ENCODE measurements at regions not wholly inside any gene's neighbourhood (a gene's known extent, or its start where the extent isn't known, plus 50 kb on each side); places are given as distances from the start of the nearest gene placed in this dataset.
"Not testable (repeated sequence)": the region's sequence is repeated elsewhere in the genome, so short reads cannot be mapped to it uniquely, and the experiment has no call there.

DNA sequence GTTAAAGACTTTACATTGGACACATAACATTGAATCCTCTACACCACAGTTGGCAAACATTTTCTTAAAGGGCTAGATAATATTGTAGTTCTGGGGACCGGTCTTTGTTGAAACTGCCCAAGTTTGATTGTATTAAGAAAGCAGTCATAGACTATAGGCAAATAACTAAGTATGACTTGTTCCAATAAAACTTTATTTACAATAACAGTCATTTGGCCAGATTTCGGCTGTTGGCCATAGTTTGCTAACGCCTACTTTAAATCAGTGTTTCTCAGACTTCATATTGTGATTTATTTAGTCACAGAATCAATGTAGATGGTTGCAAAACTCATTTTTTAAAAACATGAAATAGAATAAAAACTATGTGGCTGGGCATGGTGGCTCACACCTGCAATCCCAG, 531.8 kb downstream of the XYLT1 start:
- TF ChIP-seq, protein P1, sequence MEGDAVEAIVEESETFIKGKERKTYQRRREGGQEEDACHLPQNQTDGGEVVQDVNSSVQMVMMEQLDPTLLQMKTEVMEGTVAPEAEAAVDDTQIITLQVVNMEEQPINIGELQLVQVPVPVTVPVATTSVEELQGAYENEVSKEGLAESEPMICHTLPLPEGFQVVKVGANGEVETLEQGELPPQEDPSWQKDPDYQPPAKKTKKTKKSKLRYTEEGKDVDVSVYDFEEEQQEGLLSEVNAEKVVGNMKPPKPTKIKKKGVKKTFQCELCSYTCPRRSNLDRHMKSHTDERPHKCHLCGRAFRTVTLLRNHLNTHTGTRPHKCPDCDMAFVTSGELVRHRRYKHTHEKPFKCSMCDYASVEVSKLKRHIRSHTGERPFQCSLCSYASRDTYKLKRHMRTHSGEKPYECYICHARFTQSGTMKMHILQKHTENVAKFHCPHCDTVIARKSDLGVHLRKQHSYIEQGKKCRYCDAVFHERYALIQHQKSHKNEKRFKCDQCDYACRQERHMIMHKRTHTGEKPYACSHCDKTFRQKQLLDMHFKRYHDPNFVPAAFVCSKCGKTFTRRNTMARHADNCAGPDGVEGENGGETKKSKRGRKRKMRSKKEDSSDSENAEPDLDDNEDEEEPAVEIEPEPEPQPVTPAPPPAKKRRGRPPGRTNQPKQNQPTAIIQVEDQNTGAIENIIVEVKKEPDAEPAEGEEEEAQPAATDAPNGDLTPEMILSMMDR (IDR thresholded peaks at IDR 0.05; ENCODE audit: extremely low read depth, insufficient read depth, missing control alignments): no peak
- in situ Hi-C loops (cut with MboI; ENCODE audit: low pct_unique_long_range_greater_than_20kb, low sequenced_read_pairs, unreplicated experiment): no loop called here
- DNase-seq (ENCODE audit: low spot score): no peak

DNA sequence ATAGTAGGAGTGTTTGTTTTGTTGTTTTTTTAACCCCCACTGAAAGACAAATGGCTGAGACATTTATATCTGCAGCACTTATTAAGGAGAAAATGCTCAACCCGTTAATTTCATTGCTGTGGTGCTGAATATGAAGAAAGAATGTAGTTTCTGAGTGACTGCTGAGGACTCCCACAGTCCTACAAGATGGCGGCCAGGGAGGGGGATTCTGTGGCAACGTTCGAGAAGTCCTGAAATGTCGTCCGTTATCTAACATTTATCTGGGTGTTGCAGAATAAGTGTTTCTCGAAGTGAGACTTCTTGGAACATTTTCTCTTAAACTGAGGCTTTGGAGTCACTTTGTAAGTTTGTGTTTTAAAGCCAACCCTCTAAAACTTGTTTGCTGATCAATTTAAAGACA, 530.4 kb downstream of the XYLT1 start:
- in situ Hi-C loops (cut with MboI; ENCODE audit: low pct_unique_long_range_greater_than_20kb, low sequenced_read_pairs, unreplicated experiment): no loop called here
- TF ChIP-seq, protein P1 (IDR thresholded peaks at IDR 0.05; ENCODE audit: extremely low read depth, insufficient read depth, missing control alignments): no peak
- no peak for DNase-seq (ENCODE audit: low spot score)

DNA sequence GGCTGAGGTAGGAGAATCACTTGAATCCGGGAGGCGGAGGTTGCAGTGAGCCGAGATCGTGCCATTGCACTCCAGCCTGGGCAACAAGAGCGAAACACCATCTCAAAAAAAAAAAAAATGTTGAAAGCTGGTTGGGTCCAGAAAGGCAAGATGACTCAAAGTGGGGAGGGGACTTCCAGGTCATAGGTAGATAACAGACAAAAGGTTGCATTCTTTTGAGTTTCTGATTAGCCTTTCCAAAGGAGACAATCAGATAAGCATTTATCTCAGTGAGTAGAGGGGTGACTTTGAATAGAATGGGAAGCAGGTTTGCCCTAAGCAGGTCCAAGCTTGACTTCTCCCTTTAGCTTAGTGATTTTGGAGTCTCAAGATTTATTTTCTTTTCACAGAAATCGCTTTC, 527.9 kb downstream of the XYLT1 start:
- in situ Hi-C loops (cut with MboI; ENCODE audit: low pct_unique_long_range_greater_than_20kb, low sequenced_read_pairs, unreplicated experiment); DNase-seq (ENCODE audit: low spot score): not testable (repeated sequence)

DNA sequence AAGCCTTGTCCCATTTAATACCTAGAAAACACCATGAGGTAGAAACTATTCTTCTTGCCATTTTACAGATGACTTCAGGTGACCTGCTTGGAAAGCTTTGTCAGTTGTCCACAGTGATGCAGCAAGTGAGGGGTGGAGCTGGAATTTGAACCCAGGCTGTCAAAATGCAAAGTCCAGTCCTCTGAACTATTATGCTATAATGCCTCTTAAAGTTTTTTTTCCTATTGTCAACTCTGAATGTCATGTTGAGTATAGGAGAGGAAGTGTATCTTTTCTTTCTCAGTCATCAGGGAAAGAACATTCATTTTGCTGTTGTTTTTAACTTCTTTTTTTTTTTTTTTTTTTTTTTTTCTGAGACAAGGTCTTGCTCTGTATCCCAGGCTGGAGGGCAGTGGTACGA, 525.6 kb downstream of the XYLT1 start:
- TF ChIP-seq, protein P1 (IDR thresholded peaks at IDR 0.05; ENCODE audit: extremely low read depth, insufficient read depth, missing control alignments): no peak
- in situ Hi-C loops (cut with MboI; ENCODE audit: low pct_unique_long_range_greater_than_20kb, low sequenced_read_pairs, unreplicated experiment): no loop called here
- DNase-seq (ENCODE audit: low spot score): no peak

DNA sequence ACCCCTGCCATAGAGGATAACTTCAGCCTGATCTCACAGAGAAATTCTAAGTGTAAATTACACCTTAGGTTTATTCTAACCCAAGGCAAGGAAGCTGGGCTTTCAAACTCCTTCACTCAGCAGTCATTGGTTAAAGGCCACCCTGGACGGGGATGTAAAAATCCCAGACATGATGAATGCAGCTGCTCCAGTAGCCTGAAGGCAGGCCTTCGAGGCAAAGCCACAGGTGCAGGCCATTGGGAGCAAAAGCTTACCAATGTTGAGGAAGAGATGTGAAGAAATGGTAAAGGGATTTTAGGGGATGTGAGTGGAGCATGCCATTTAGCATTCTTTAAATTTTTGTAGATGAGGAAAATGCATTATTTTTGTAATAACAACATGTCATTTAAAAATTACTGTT, 514.4 kb downstream of the XYLT1 start:
- no peak for DNase-seq (ENCODE audit: low spot score)
- in situ Hi-C loops (cut with MboI; ENCODE audit: low pct_unique_long_range_greater_than_20kb, low sequenced_read_pairs, unreplicated experiment): no loop called here
- TF ChIP-seq, protein P1 (IDR thresholded peaks at IDR 0.05; ENCODE audit: extremely low read depth, insufficient read depth, missing control alignments): no peak

DNA sequence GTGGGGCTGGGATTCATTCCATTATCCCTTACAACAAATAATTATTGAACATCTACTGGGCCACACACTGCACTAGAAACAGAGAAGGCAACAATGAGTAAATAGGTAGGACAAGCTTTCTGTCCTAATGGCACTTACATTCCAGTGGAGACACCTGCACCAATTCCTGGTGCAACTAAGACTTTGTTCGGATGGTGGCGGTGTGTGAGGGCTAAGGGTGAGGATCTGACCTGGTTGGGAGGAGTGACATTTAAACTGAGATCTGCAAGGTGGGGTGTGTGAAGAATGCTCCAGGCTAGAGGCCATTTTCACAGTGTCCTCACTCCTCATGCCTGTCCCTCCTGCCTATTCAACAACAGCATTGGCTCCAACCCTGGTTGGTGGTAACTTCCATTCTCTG, 510.0 kb downstream of the XYLT1 start:
- no peak for DNase-seq (ENCODE audit: low spot score)
- TF ChIP-seq, protein P1 (IDR thresholded peaks at IDR 0.05; ENCODE audit: extremely low read depth, insufficient read depth, missing control alignments): no peak
- in situ Hi-C loops (cut with MboI; ENCODE audit: low pct_unique_long_range_greater_than_20kb, low sequenced_read_pairs, unreplicated experiment): no loop called here

DNA sequence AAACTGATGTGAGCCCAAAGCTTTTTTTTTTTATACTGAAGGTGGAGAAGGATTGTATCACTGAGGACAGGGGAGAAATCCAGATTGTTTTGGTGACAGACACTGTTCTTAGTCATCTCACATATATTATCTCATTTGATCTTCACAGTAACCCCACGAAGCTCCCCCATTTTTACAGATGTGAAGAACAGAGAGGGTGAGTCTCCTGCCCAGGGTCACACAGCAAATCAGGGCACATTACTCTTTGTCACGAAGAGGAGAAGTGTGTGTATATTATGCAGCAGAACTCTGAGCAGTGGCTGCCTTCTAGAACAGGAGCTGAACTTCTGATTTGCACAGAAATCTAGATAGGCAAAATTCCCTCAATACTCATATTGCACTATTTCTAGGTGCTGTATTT, 504.3 kb downstream of the XYLT1 start:
- DNase-seq (ENCODE audit: low spot score): no peak
- in situ Hi-C loops (cut with MboI; ENCODE audit: low pct_unique_long_range_greater_than_20kb, low sequenced_read_pairs, unreplicated experiment): no loop called here
- TF ChIP-seq, protein P1 (IDR thresholded peaks at IDR 0.05; ENCODE audit: extremely low read depth, insufficient read depth, missing control alignments): no peak

Measured in GM13977 (cell line).